C4-2B (cell line): ENCODE measurements at regions not wholly inside any gene's neighbourhood (a gene's known extent, or its start where the extent isn't known, plus 50 kb on each side); places are given as distances from the start of the nearest gene placed in this dataset.

Experiments
- ZFX ChIP-seq: fragments of 450-650 bp; IDR thresholded peaks from 2 replicates; pipeline ENCODE4 v1.6.1; 2017
- TF ChIP-seq, protein P1 (sequence below): fragments of 450-650 bp; conservative IDR thresholded peaks from 2 replicates; pipeline ENCODE4 v1.5.1; 2017; ENCODE audit warnings: mild to moderate bottlenecking

DNA sequence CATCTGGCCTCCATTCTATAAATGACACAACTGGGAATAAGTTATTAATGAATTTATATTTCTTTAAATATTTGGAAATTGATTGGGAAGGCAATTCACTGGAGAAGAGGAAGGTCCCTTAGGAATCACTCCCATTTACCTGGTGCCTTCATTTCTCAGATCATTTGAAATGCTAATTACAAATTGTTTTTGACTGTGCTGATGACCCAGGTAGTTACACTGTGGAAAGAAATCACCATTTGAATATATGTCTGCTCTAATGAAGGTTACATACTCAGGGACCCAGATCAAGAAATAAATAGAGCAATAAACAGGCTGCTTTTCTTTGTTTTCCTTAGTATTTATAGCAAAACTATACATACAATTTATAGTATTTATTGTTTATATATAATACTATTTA, 1759.1 kb downstream of the ARAP2 start:
- TF ChIP-seq, protein P1, sequence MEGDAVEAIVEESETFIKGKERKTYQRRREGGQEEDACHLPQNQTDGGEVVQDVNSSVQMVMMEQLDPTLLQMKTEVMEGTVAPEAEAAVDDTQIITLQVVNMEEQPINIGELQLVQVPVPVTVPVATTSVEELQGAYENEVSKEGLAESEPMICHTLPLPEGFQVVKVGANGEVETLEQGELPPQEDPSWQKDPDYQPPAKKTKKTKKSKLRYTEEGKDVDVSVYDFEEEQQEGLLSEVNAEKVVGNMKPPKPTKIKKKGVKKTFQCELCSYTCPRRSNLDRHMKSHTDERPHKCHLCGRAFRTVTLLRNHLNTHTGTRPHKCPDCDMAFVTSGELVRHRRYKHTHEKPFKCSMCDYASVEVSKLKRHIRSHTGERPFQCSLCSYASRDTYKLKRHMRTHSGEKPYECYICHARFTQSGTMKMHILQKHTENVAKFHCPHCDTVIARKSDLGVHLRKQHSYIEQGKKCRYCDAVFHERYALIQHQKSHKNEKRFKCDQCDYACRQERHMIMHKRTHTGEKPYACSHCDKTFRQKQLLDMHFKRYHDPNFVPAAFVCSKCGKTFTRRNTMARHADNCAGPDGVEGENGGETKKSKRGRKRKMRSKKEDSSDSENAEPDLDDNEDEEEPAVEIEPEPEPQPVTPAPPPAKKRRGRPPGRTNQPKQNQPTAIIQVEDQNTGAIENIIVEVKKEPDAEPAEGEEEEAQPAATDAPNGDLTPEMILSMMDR = no peak
- TF ChIP-seq ZFX = no peak
